ENCODE measurements at regions not wholly inside any gene's neighbourhood (a gene's known extent, or its start where the extent isn't known, plus 50 kb on each side); places are given as distances from the start of the nearest gene placed in this dataset.

DNA sequence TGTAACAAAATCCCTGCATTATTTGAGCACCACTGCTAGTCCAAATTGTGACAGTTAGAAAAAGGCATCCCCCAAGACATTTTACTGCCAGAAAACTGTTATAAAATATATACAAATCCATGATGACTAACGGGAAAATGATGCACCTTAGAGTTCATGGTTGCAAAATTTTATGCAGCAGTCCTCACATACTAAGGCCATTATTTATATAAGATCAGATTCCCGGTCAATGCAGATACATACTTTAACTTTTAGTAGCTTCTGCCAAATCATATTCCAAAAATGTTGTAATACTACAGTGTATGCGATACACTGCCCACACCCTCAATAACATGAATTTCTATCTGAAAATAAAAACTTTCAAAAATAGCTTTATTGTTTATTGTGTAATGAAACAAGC is 239.9 kb upstream of the ZNF32 start:
- DNase-seq: no peak

GRCh38 chr10:43885842-43886241 is 237.2 kb upstream of the ZNF32 start:
- DNase-seq: no peak

DNA sequence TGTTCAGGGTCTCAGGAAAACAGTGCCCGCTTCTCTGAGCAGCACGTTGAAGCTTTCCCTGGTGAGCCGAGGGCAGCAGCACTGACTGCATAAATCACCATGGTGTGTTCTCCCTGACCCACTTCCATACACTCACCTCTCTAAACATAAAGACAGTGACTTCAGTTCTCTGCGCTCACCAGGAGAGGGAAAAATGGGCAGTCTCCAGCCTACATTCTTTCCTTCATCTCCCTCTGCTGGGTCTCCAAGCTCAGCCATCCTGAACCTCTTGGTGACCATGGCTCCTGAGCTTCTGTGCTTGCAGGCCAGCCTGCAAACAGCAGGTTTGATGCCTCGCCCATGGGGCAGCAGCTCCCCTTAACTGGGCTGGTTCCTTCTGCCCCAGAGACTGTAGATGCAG is 236.6 kb upstream of the ZNF32 start:
- no peak for DNase-seq

- no peak for DNase-seq
These were observed 235.9 kb upstream of the ZNF32 start for GRCh38 chr10:43884501-43885105.

- no peak for DNase-seq
These were observed 234.0 kb upstream of the ZNF32 start for GRCh38 chr10:43882711-43883110.

- DNase-seq: no peak
These were observed 233.0 kb upstream of the ZNF32 start for GRCh38 chr10:43881657-43882056.

GRCh38 chr10:43880160-43880559 is 231.5 kb upstream of the ZNF32 start:
- no peak for DNase-seq

- DNase-seq: no peak
These were observed 231.1 kb upstream of the ZNF32 start for GRCh38 chr10:43879742-43880141.

DNA sequence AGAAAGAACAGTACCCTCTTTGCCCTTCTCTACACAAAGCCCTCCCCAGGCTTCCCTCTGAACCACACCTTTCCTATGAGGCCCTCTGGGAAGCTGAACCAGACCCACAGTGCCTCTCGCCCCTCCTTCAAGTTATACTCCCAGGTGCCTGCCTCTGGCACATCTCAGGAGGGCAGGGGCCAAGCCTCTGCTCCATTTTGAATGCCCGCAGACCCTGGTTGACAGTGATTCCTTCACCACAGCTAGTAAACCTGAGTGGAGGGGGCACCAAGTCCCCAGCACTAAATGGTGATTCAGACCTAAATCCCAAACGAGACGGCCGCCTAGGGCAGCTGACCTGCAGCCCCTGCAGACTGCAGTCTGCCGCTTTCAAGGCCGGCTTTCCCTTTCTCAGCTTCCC is 230.5 kb upstream of the ZNF32 start:
- no peak for DNase-seq

DNA sequence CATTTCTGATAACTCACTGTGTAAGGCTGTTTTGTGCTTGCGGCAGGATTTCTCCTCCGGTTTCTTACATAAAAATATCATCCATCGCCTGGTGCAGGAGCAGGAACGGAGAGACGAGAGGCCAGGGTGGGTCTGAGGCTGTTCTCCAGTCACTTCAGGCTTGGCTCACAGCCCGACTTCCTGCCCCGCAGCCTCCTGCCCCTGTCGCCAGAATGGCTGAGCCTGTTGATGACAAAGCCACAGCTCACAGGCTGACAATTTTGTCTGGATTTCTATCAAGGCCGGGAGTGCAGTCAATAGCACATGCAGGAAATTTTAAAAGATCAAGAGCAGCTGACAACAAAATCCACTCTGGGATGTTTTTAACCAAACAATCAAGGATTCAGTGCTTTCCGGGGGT is 229.7 kb upstream of the ZNF32 start:
- DNase-seq: peak in 1 of 2 experiments; percentile 2

- DNase-seq: no peak
These were observed 228.3 kb upstream of the ZNF32 start for GRCh38 chr10:43876976-43877375.

DNA sequence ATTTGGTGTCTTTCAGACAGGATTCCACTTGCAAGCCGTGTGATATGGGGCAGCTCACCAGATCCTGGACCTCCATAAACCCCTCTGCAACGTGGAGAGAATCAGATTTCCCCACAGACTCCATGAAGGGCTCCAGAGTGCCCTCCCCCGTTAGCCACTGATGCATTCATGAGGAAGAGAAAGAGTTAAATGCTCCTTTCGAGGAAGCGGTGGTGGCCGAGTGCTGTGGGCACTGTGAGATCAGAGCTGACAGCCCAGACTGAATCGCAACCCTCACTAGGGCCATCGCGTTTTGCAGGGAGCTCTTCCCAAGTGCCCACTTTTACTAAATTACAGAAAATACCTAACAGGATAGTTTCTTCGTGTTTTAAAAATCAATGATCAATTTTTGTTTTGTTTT is 226.3 kb upstream of the ZNF32 start:
- no peak for DNase-seq

GRCh38 chr10:43873717-43874116 is 225.0 kb upstream of the ZNF32 start:
- DNase-seq: no peak

DNA sequence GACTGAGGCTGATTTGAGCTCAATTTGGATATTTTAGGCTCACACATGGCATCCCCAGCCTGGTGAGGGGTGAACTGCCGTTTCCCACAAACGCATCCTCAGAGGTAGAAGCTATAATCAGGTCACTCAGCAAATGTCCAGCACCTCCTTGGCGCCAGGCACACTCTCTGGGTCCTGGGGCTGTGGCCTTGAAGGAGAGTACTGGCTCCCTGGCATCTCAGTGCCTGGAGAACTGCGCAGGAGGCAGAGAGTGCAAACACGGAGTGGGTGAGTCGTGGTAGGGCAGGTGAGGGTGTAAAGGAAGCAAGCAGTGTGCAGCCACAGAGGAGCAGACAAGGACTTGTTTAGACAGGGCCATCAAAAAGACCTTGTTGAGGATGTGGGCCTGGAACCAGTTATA is 224.0 kb upstream of the ZNF32 start:
- no peak for DNase-seq

DNA sequence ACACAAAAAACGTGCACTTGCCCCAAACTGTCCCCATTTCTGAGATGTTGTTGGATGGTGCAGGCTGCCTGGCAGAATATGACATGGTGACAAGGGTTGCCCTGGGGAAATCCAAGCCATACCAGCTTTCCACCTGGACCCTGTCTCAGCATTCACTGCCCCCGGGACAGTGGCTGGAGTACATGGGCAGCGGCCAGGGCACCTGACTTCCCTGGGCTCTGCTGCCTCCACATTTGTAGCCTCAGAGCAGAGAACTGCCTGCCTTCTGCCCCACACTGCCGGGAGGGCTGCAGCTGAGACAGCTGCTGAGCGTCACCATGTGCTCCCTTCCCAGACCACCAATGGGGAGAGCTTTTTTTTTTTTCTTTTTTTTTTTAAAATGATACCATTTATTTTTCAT is 222.9 kb upstream of the ZNF32 start:
- no peak for DNase-seq

- no peak for DNase-seq
These were observed 222.3 kb upstream of the ZNF32 start for GRCh38 chr10:43870968-43871439.

DNA sequence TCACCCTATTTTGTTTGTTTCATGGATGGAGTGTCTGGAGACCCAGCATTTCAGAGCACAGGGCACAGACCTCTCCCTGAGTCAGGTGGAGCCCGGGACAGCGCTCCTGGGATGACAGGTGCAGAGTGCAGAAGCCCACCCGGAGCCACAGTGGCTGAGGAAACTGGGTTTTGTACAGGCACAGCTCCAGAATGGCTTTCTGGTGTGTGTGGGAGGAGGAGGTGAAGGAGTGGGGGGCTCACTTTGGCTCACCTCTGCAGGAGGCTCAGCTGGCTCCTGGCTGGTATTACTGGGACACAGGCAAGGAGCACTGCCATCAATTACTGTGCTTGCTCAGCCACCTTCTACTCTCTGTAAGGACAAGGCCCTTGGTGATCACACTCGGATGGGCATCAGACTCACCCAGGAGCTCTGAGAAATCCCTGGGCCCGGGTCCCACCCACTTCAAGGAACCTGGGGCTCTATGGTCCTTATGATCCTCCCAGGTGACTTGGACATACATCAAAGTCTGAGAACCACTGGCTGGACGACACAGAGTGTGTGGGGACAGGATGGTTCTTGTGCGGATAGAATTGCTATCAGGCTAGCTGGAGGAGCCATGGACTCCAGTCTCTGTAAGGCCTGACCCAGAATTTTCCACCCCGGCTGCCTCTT is 221.1 kb upstream of the ZNF32 start:
- no peak for DNase-seq

- no peak for DNase-seq
These were observed 220.3 kb upstream of the ZNF32 start for GRCh38 chr10:43868952-43869351.

GRCh38 chr10:43867667-43868565 is 219.2 kb upstream of the ZNF32 start:
- DNase-seq: no peak

GRCh38 chr10:43867113-43867512 is 218.4 kb upstream of the ZNF32 start:
- DNase-seq: no peak

DNA sequence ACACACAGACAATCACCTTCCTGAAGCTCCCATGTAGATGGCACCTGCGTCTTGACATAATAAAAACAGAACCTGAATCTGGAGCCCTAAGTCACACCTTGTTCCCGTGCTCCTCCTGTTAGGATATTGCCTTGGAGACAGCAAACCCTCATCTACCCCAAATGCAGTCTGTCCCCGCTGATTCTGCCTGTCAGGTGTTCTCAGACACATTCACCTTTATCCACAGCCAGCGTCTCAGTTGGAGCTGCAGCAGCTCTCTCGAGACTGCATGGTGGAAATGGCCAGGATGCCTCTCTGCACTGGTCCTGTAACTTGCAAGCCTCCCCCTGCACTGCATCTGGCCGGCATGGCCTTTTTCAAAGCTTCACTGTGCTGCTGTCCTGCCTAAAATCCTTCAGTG is 218.0 kb upstream of the ZNF32 start:
- DNase-seq: no peak

DNA sequence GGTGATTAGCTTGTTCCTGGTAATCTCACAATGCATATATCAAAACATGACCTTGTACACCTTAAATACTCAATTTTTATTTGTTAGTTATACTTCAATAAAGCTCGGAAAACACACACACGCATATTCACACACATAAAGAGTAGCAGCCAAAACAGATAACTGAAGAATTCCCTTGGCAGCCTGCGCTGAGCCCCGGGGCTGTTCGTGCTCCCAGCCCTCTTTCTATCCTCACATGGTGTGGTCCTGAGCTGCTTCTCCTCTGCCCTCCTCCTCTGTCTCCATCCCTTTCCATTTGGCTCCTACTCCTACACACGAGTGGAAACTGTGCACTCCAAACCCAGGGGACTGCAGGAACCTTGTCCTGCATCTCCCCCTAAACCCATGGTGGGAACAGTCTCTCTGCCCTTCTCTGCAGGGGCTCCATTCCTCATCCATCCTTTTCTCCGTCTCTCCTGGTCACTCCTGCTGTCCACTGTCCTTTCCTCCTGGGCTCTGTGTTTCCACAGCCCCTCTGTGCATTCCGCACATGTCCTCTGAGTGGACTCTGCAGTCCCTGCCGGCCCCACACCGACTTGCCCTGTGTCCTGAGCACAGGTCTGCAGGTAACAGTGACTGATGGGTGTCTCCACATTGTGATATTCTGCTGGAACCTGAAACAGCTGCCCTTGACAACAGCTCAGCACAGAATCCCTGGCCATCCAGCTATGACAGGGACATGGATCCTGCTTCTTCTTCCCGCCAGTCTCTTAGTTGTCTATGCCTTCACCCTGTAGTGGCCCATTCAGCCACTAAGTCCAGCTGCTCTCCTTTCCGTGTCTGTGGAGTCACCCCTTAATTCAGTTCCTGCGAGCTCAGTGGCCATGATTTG is 216.8 kb upstream of the ZNF32 start:
- no peak for DNase-seq

DNA sequence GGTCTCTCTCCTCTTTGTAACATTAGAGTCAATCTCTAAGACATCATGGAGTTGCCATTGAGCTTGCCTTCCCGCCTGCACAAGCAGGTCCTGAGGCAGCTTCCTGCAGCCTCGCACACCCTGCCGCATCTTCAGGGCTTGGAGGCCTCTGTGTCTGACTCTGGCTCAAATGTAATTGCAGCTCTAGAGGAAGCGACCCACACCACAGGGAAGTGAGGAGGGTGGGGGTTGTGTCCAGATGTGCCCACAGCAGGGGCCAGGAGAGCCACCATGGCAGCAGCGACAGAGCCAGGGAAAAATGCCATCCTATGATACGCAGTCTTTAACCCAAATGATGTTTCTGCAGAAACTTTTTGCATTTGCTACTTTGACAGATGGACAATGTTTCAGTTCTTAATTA is 216.0 kb upstream of the ZNF32 start:
- no peak for DNase-seq
